SU-DHL-6 (cell line): ENCODE measurements at regions not wholly inside any gene's neighbourhood (a gene's known extent, or its start where the extent isn't known, plus 50 kb on each side); places are given as distances from the start of the nearest gene placed in this dataset.

Experiments
- EZH2phosphoT487 ChIP-seq: fragments of 200-600 bp; sonication (generic), shearing (Covaris generic); conservative IDR thresholded peaks from 2 replicates; pipeline ENCODE4 v1.6.1; 2018; ENCODE audit warnings: mild to moderate bottlenecking, antibody characterized with exemption, low read length, moderate library complexity, mixed read lengths
- TF ChIP-seq, protein P1 (sequence below): fragments of 200-600 bp; sonication (generic); IDR thresholded peaks from one replicate; pipeline ENCODE4 v1.5.1; 2017; ENCODE audit warnings: antibody characterized with exemption, mild to moderate bottlenecking, low read length, moderate library complexity; ENCODE audit not compliant: insufficient read depth, poor library complexity, severe bottlenecking

GRCh38 chr12:66736931-66737330 lies 58.1 kb upstream of the GRIP1 start:
- TF ChIP-seq, protein P1, sequence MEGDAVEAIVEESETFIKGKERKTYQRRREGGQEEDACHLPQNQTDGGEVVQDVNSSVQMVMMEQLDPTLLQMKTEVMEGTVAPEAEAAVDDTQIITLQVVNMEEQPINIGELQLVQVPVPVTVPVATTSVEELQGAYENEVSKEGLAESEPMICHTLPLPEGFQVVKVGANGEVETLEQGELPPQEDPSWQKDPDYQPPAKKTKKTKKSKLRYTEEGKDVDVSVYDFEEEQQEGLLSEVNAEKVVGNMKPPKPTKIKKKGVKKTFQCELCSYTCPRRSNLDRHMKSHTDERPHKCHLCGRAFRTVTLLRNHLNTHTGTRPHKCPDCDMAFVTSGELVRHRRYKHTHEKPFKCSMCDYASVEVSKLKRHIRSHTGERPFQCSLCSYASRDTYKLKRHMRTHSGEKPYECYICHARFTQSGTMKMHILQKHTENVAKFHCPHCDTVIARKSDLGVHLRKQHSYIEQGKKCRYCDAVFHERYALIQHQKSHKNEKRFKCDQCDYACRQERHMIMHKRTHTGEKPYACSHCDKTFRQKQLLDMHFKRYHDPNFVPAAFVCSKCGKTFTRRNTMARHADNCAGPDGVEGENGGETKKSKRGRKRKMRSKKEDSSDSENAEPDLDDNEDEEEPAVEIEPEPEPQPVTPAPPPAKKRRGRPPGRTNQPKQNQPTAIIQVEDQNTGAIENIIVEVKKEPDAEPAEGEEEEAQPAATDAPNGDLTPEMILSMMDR: no peak
- TF ChIP-seq EZH2phosphoT487: no peak
